Activated CD4-positive, alpha-beta T cell treated with anti-CD3 and anti-CD28 coated beads, Interleukin-2, amount 50 U/mL, for 24 hours (primary cell): ENCODE measurements at regions not wholly inside any gene's neighbourhood (a gene's known extent, or its start where the extent isn't known, plus 50 kb on each side); places are given as distances from the start of the nearest gene placed in this dataset.

Experiments
- DNase-seq, 2 donors: peaks; one replicate each; pipeline ENCODE4 v3.0.0-alpha.2; 2020; ENCODE audit warnings: low read depth in 1 of 2, low spot score in 1 of 2

GRCh38 chr5:61779743-61780142 is 447.7 kb downstream of the ZSWIM6 start:
- DNase-seq, result no peak

DNA sequence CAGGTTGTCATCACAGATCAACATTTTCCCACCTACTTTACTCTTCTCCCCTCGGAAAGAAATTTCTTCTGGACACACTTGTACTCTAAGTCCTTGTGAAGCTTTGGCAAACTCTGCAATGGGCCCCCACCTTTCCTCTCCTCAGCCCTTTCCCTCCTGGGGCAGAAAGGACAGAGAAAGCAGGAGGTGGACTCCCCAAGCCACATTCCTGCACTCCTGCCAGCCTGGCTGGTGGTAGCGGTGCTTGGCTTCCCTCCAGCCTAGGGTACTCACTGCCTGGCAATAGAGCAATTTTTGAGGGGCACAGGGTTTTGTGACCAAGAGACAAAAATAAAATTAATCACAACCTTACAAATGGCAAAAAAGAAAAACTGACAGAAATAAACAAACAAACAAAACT is 451.4 kb downstream of the ZSWIM6 start:
- DNase-seq, result no peak

- DNase-seq, result no peak
Observed at GRCh38 chr5:61784341-61784740, 452.3 kb downstream of the ZSWIM6 start.

DNA sequence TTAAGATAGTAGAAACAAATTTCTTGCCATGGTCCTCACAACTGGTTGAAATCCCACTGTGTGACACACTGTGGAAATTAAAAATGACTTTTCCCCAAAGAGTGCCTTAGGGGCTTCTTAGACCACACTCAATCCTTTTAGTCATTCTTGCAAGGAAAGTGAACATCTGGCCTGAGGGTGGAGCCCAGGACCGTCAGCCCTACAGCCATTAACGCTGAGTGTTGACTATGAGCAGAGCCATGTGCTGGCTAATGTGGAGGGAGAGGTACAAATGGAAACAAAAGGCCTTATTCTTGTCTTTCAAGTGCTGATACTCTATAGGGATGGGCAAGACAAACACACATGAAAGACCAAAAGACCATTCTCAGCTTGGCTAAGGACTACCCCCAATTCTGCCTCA is 456.5 kb downstream of the ZSWIM6 start:
- DNase-seq, result no peak

DNA sequence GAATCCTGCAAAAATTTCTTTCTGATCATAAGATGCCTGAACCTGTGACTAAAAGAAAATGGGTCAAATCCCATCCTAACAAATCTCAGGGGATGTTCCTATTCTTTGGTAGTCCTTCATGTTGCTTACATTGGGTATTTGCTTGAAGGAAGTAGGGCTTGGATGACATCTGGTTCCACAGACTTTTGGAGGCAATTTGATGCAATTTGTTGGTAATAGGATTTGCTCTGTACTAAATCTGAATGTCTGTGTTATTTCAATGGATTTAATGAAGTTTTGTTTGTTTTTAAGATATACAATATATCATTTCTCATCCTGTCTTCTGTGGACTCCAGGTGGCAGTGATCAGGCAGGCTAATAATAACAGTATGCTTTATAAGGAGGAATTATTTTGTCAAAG is 457.9 kb downstream of the ZSWIM6 start:
- DNase-seq, result no peak

DNA sequence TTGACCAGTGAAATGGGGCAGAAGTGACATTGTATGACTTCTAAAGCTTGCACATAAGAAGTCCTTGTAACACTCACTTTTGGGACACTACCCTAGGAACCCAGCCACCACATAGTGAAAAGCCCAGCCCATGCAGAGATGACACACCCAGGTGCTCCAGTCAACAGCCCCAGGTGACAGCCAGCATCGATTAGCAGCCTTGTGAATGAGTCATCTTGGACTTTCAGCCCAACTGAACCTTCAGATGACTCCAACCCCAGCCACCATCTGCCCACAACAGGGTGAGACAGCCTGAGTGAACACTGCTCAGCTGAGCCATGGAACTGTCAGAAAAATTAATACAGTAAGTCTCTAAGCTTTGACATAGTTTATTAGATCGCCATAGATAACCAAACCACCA is 458.6 kb downstream of the ZSWIM6 start:
- DNase-seq, result no peak

DNA sequence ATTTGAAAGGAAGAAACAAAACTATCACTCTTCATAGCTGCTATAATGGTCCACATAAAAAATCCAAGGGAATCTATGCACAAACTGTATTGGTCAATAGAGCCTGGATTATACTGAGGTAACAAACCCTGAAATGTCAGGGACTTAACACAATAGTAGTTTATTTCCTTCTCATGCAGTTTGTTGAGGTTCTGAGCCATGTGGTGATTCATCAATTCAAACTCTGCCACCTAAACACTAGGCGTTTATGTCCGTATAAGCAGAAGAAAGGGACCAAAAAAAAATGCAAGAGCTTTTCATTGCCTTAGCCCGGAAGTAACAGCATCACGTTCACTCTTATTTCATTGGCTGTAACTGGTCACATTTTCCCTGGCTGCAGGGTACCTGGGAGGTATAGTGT is 464.7 kb downstream of the ZSWIM6 start:
- DNase-seq, result no peak

GRCh38 chr5:61800450-61800849 is 468.4 kb downstream of the ZSWIM6 start:
- no peak for DNase-seq

GRCh38 chr5:61801174-61801573 is 469.1 kb downstream of the ZSWIM6 start:
- DNase-seq, result no peak

- DNase-seq, result no peak
Observed at GRCh38 chr5:61802456-61802855, 470.4 kb downstream of the ZSWIM6 start.

DNA sequence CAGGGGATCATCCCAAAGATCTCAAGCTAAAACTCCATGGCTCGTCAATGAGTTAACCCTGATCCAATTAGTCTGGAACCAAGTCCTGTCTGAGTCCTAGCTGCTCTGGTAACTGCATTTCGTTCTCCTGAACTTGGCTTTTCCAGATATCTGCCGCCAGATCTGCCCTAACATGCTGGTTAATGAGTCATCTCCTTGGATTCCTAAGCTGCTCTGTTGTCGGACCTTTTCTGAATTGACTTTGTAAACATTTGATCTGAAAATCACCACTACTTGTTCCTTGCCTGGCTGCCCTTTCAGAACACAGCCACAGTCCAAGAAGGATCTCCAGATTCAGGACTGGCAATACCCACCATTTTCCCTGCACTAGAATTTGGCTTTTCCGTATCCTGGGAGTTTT is 473.0 kb downstream of the ZSWIM6 start:
- no peak for DNase-seq

GRCh38 chr5:61806491-61807020 is 474.5 kb downstream of the ZSWIM6 start:
- DNase-seq, result no peak

DNA sequence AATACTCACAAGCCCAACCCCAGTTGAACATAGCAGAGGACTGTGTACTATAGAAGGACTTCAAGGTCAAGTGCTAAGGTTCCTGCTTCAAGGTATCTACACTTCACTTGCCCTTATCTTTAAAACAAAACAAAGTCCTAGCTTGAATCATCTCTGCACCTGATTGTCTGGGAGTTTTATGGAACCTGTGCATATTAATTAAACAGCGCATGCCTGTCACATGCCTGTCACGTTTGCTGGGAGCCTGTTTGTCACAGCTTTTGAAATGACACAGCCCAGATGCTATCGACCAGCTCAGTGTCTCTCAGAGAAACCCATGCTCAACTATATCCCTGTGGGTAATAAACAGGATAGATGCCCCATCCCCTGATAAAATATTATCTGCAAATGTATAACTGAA is 476.0 kb downstream of the ZSWIM6 start:
- no peak for DNase-seq

- no peak for DNase-seq
Observed at GRCh38 chr5:61808909-61809308, 476.9 kb downstream of the ZSWIM6 start.

- no peak for DNase-seq
Observed at GRCh38 chr5:61809651-61810050, 477.6 kb downstream of the ZSWIM6 start.

GRCh38 chr5:61811052-61811451 is 479.0 kb downstream of the ZSWIM6 start:
- no peak for DNase-seq

DNA sequence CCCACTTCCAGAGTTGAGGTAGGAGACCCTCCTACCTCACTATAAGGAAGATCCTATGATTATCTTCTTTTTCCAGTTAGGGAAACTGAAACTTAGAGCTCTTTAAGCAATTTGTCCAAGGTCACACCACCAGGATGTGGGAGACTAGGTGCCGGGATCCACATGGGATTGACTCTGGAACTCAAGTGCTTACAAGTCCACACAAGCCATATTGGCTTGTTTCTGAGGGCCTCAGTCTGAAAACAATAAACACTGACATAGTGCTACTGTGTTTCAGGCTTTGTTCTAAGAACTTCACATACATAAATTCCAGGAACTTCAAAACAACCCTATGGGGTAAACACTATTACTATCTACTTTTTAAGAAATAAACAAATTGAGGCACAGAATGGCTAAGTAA is 481.3 kb downstream of the ZSWIM6 start:
- no peak for DNase-seq

DNA sequence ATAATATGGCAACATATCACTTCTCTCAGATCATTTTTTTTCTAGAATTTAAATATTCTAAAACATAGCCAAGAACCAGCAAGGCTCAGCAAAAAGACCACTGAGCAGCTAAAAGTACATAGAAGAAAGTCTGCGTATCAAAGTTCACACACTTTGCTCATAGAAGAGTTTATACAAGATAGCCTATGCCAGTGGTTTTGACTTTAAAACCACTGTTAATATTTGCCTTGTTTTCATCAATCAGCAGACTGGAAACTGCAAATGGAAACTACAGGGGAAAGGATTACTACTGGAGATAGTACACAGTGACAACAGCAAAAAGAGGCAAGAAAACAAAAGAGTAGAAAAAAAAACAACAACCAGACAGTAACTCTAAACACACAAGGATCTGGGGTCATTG is 483.3 kb downstream of the ZSWIM6 start:
- no peak for DNase-seq

GRCh38 chr5:61816146-61816545 is 484.1 kb downstream of the ZSWIM6 start:
- DNase-seq, result no peak

GRCh38 chr5:61816585-61817450 is 484.8 kb downstream of the ZSWIM6 start:
- DNase-seq, result no peak

DNA sequence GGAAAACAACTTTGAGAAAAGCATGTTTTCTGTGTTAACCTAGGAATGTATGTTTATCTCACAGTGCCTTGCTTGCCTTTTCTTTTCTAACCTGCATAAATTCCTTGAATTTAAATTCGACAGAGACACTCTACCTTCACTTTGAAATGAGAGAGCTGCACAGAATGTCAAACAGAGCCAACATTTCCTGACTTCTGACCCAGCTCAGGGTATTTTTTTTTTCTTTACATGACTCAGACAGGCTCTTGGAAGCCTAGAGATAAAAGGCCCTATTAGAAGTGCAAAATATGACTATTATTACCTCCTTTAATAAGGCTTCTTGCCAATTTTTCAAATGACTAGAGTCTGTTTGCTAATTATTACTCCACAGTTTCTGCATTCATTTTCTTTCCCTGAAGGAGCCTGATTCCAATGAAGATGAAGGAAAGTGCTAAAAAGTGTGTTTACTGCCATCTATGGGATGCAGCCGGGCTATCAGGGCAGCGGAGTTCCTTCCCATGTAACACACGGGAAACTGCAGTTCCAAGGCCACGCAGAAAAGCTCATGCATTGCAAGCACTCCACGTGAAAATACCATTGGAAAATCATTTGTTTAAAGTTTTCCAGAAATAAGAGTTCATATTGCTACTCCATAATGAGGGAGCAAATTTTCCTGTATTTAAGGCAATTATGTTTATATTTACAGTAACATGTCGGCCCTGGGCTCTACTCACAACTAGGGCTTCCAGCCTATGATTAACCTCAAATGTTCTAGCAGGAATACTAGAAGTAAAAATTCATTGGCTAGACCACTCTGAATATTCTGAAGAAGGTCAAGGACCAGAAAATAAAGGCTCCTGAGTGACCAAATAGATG is 485.6 kb downstream of the ZSWIM6 start:
- no peak for DNase-seq

- no peak for DNase-seq
Observed at GRCh38 chr5:61820836-61821235, 485.2 kb upstream of the KIF2A start.
